A549 (cell line): ENCODE measurements at regions not wholly inside any gene's neighbourhood (a gene's known extent, or its start where the extent isn't known, plus 50 kb on each side); places are given as distances from the start of the nearest gene placed in this dataset.

Experiments used
- CBX8 ChIP-seq: fragments of 200-600 bp; sonication (generic); IDR thresholded peaks from 2 replicates; pipeline ENCODE4 v1.6.1; 2016
- CTCF ChIP-seq: fragments of >200 bp; sonication (Bioruptor Twin); formaldehyde crosslinking; IDR thresholded peaks from 3 replicates; pipeline ENCODE4 v1.5.1; 2016
- EP300 ChIP-seq, 2 experiments: fragments of >200 bp; sonication (Bioruptor Twin); formaldehyde crosslinking; IDR thresholded peaks; 2 replicates in 1 of 2; 3 replicates in 1 of 2; pipeline ENCODE4 v1.6.1; 2016 to 2017
- JUNB ChIP-seq: fragments of >200 bp; sonication (Bioruptor Twin); formaldehyde crosslinking; IDR thresholded peaks from 2 replicates; pipeline ENCODE4 v1.6.1; 2016
- MAFK ChIP-seq: fragments of 450-650 bp; IDR thresholded peaks from 2 replicates; pipeline ENCODE4 v1.6.1; 2014; ENCODE audit not compliant: partially characterized antibody
- POLR2A ChIP-seq: IDR thresholded peaks from 2 replicates; pipeline ENCODE4 v1.6.1; 2012; ENCODE audit warnings: mild to moderate bottlenecking, low read length
- RCOR1 ChIP-seq: fragments of 150-350 bp; IDR thresholded peaks from 2 replicates; pipeline ENCODE4 v1.6.1; 2014; ENCODE audit warnings: antibody characterized with exemption, low read length, low read depth
- REST ChIP-seq: fragments of 200-600 bp; sonication (generic); IDR thresholded peaks from 2 replicates; pipeline ENCODE4 v1.6.1; 2016; ENCODE audit warnings: antibody characterized with exemption, mild to moderate bottlenecking, moderate library complexity
- SMC3 ChIP-seq: fragments of >200 bp; sonication (Bioruptor Twin); formaldehyde crosslinking; IDR thresholded peaks from 3 replicates; pipeline ENCODE4 v1.6.1; 2018; ENCODE audit warnings: inconsistent platforms
- TP53 ChIP-seq: fragments of 250-450 bp; sonication (Bioruptor Pico); IDR thresholded peaks from 2 replicates; pipeline ENCODE4 v1.5.0; 2021; ENCODE audit warnings: mild to moderate bottlenecking, moderate library complexity
- TF ChIP-seq, protein P1 (sequence below): fragments of 450-650 bp; IDR thresholded peaks from 2 replicates; pipeline ENCODE4 v1.6.1; 2014; ENCODE audit warnings: antibody characterized with exemption

DNA sequence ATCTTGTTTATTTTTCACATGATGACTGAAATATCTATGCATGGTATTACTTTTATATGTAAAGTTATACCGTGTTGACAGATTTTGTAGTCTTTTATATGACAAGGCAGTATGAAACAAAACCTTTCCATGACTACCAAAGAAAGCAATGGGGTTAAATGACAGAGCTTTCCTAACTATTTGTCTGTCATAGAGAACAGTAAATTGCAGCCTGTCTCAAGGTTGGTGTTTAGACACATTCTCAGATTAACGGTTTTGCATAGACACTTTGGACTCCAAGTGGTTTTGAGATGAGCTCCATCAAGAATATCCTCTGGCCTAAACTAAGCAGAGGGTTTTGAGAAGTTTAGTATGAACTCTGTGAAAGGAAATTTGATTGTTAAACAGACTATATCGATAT lies 180.7 kb upstream of the TENM3 start:
- TF ChIP-seq CTCF (no peak), JUNB (no peak), TP53 (CRISPR knock-in tag) (no peak), CBX8 (no peak), RCOR1 (no peak), REST (no peak), SMC3 (no peak), EP300 (IDR thresholded peaks at IDR 0.05) (no peak), POLR2A (no peak), MAFK (no peak)
- TF ChIP-seq, protein P1, sequence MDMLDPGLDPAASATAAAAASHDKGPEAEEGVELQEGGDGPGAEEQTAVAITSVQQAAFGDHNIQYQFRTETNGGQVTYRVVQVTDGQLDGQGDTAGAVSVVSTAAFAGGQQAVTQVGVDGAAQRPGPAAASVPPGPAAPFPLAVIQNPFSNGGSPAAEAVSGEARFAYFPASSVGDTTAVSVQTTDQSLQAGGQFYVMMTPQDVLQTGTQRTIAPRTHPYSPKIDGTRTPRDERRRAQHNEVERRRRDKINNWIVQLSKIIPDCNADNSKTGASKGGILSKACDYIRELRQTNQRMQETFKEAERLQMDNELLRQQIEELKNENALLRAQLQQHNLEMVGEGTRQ: no peak
